Uterus (tissue), 2 donors: ENCODE measurements at regions not wholly inside any gene's neighbourhood (a gene's known extent, or its start where the extent isn't known, plus 50 kb on each side); places are given as distances from the start of the nearest gene placed in this dataset.

ENCODE experiments used
- POLR2A ChIP-seq, 2 donors: fragments of 450-650 bp; IDR thresholded peaks; one replicate each; pipeline ENCODE4 v1.6.1; 2016; ENCODE audit warnings: antibody characterized with exemption in 2 of 2, mild to moderate bottlenecking in 1 of 2, moderate library complexity in 1 of 2
- TF ChIP-seq, protein P1 (sequence below), 4 experiments: fragments of 200-600 bp in 2 of 4; fragments of 450-650 bp in 2 of 4; sonication (generic) in 2 of 4; IDR thresholded peaks; one replicate each; pipeline ENCODE4 v1.5.1; 2016 to 2019; ENCODE audit warnings: antibody characterized with exemption in 4 of 4, mild to moderate bottlenecking in 2 of 4, moderate library complexity in 1 of 4

DNA sequence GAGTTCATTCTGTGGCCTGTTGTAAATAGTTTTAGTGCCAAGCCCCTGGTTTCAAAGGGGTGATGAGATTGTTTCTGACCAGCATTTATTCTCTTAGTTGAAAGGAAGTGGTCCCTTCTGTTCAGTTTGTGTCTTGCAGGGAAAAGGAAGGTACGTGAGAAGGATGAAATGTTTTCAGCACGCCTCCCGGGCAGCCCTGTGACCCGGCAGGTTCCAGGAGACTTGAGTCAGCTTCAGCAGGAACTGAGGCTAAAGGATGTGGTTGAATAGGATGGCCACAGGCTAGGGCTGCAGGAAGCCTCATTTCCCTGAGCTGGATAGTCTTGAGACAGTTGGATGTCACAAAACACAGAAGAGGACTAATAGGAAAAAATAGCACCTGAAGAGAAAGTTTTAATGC, 132.4 kb upstream of the SYNDIG1 start:
- TF ChIP-seq, protein P1, sequence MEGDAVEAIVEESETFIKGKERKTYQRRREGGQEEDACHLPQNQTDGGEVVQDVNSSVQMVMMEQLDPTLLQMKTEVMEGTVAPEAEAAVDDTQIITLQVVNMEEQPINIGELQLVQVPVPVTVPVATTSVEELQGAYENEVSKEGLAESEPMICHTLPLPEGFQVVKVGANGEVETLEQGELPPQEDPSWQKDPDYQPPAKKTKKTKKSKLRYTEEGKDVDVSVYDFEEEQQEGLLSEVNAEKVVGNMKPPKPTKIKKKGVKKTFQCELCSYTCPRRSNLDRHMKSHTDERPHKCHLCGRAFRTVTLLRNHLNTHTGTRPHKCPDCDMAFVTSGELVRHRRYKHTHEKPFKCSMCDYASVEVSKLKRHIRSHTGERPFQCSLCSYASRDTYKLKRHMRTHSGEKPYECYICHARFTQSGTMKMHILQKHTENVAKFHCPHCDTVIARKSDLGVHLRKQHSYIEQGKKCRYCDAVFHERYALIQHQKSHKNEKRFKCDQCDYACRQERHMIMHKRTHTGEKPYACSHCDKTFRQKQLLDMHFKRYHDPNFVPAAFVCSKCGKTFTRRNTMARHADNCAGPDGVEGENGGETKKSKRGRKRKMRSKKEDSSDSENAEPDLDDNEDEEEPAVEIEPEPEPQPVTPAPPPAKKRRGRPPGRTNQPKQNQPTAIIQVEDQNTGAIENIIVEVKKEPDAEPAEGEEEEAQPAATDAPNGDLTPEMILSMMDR (IDR thresholded peaks at IDR 0.05) = no peak
- no peak for TF ChIP-seq POLR2A (IDR thresholded peaks at IDR 0.05)
